GM11168 (cell line): ENCODE measurements at regions not wholly inside any gene's neighbourhood (a gene's known extent, or its start where the extent isn't known, plus 50 kb on each side); places are given as distances from the start of the nearest gene placed in this dataset.

Experiments used
- in situ Hi-C: fragments of 300-500 bp; cut with MboI; formaldehyde crosslinking; loops from one replicate; pipeline ENCODE4 v1.12.0; 2022; ENCODE audit warnings: low sequenced_read_pairs; ENCODE audit not compliant: unreplicated experiment

- in situ Hi-C loops: no loop called here
Measured at GRCh38 chr12:76611533-76611932, 52.0 kb upstream of the OSBPL8 start.

- in situ Hi-C loops: no loop called here
Measured at GRCh38 chr12:76614364-76614763, 54.8 kb upstream of the OSBPL8 start.

GRCh38 chr12:76618031-76618430 lies 58.5 kb upstream of the OSBPL8 start:
- in situ Hi-C loops: no loop called here

DNA sequence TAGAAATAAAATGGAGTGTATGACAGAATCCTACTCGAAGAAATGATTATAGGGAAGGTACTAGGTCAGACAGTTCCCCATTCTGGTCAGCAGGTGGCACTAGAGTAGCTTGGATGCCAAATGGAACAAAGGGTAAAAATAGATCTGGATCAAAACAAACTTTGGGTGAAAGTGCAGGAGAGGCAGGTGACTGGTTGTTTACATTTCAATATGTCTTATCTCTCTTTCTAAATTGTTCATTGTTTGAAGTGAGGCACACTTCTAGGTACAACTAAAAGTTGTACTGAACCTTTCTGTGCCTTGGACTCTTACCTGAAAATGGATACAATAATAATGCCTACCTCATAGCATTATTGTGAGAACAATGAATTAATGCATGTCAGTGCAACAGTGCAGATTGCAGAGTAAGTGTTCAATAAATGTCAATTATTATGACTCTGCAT lies 62.0 kb upstream of the OSBPL8 start:
- in situ Hi-C loops: no loop called here

- in situ Hi-C loops: no loop called here
Measured at GRCh38 chr12:76622351-76622750, 62.8 kb upstream of the OSBPL8 start.

GRCh38 chr12:76622915-76623314 lies 63.3 kb upstream of the OSBPL8 start:
- in situ Hi-C loops: no loop called here

DNA sequence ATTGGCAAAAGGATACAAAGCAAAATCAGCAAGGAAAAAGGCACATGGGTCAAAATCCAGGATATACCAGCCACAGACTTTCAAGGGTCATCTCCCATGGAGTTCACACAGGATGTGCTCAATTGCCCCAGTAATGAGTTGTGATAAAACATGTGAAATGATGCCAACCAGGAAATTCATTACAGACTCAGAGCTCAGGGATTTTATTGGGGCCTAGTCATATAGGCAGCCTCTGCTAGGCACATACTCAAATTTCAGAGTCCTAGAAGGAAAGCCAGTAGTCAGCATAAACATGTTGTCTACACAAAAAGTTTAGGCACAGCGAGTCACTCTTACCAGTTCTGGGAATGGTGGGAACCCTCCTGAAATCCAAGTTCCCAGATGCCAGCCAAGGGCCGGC lies 64.4 kb upstream of the OSBPL8 start:
- in situ Hi-C loops: no loop called here

DNA sequence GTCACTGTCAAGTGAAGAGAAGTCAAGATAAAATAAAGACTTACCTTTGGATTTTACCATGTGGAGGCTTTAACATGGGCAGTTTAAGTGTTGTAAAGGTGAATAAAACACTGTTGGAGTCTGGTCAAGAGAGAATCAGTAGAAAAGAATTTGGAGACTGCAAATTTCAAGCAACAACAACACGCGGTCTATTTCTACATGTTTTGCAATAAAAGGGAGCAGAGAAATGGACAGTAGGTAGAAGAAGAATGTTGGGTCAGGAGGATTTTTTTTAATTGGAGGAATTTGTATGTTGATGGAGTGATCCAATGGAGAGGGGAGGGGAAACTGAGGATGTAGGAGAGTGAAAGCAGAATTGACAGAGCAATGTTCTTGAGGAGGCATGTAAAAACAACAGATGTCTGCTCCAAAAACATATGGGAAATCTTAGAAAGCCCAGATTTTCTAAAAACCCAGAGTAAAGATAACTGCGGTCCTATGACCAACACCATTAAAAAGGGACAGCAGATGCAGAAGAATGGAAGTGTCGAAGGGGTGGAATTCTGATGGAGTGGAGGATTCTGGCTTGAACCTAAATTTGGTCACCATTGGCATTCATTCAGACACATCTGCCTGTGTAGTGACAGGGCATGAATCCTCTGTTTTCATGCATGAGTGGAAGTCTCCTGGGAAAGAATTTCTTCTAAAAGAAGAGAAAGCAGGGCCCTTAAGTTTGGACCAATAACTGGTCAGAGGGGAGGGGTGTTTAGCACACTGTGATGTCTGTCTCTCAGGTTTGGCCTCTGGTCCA lies 68.0 kb upstream of the OSBPL8 start:
- in situ Hi-C loops: loop anchor here (5.0 to 25.0 kb wide), 3 partner anchors 165 to 385 kb away; no protein-coding TSS in a partner anchor

DNA sequence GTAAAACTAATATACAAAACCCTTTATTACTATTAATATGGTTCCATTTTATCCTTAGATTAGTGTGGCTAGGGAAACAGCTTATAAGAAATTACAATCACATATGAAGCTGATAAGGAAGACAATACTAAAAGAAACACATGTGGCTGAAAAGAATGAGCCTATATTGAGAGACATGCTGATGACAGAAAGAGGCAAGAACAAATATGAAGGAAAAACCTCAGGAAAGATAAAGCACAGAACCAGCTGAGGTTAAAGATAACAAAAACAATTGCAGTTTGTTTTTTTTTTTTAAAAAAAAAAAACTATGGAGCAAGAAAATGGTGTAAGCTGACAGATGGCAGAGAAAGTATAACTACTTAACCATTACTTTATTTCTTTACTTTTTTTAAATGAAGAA lies 69.2 kb upstream of the OSBPL8 start:
- in situ Hi-C loops: loop anchor here (5.0 to 25.0 kb wide), 3 partner anchors 164 to 384 kb away; no protein-coding TSS in a partner anchor

- in situ Hi-C loops: loop anchor here (25.0 kb wide), 2 partner anchors 281 to 381 kb away; no protein-coding TSS in a partner anchor
Measured at GRCh38 chr12:76631741-76632140, 72.2 kb upstream of the OSBPL8 start.

- in situ Hi-C loops: loop anchor here (25.0 kb wide), 2 partner anchors 279 to 379 kb away; no protein-coding TSS in a partner anchor
Measured at GRCh38 chr12:76633415-76633814, 73.8 kb upstream of the OSBPL8 start.

DNA sequence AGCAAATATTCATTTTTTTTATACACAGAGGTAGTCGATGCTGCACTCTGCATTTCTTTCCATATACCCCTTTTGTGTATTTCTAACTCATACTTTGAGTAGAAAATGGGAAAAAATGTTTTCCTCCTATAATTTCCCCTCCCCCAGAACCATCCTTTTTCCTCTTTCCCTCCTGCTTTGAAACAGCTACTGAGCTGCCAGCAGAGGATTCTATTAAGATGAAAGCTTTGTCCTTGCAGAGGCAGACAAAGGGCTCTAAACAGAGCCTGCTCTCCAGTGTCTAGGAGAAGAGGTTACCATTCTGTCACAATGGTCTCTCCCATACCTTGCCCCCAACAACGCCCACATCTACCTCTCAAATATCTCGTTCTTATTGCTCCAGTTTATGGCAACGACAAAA lies 74.6 kb upstream of the OSBPL8 start:
- in situ Hi-C loops: loop anchor here (25.0 kb wide), 2 partner anchors 278 to 378 kb away; no protein-coding TSS in a partner anchor

DNA sequence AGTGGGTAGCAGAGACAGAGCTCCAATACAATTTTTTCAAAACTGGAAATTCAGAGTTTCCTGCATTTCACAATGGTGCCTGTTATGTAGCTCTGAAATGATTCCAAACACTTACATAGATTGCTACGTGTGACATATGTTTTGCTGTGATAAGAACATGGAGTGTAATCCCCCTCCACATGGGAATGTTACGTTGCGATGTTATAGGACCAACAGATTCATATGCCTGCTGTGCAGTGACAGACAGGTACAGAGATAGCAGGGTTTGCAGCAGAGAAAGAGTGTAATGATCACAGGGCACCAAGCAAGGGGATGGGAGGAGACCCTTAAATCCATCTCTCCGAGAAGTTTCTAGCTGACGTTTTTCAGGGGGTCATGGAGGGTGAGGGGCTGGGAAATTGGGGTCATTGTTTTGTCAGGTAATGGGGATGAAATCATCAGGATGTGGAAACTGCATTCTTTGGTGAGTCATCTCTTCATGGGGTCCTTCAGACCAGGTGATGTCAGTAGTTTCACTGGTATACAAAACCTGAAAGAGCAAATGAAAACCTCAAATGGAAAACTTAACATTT lies 76.6 kb upstream of the OSBPL8 start:
- in situ Hi-C loops: loop anchor here (25.0 kb wide), 2 partner anchors 276 to 376 kb away; no protein-coding TSS in a partner anchor

DNA sequence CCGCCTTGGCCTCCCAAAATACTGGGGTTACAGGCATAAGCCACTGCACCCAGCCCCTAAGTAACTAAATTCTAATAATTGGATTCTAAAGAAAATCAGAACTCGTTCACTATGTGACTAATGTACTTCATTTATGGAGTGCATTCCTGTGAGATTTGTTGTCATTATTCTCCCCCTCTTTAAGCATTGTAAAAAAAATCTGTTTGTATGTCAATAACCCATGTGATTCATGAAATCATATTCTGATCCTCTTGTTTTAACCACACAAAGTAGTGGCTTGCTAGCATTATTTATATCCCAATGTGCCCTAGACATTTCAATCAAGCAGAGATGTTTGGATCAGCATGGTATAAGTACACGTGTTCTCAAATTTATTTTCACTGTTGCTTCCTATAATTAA lies 78.2 kb upstream of the OSBPL8 start:
- in situ Hi-C loops: loop anchor here (25.0 kb wide), 2 partner anchors 274 to 374 kb away; no protein-coding TSS in a partner anchor

- in situ Hi-C loops: loop anchor here (25.0 kb wide), 2 partner anchors 273 to 373 kb away; no protein-coding TSS in a partner anchor
Measured at GRCh38 chr12:76639646-76640045, 80.1 kb upstream of the OSBPL8 start.

DNA sequence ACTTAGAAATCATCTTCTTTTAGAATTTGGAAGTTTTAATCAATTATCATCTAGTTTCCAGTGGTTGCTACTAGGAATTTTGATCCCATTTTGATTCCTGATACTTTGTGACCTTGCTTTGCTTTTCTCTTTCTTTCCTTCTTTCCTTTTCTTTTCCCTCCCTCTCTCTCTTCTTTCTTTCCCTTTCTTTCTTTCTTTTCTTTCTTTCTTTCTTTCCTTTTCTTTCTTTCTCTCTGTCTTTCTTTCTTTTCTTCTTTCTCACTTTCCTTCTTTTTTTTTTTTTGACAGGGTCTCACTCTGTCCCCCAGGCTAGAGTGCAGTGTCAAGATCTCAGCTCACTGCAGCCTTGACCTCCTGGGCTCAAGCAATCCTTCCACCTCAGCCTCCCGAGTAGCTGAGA lies 81.5 kb upstream of the OSBPL8 start:
- in situ Hi-C loops: loop anchor here (25.0 kb wide), 2 partner anchors 271 to 371 kb away; no protein-coding TSS in a partner anchor

DNA sequence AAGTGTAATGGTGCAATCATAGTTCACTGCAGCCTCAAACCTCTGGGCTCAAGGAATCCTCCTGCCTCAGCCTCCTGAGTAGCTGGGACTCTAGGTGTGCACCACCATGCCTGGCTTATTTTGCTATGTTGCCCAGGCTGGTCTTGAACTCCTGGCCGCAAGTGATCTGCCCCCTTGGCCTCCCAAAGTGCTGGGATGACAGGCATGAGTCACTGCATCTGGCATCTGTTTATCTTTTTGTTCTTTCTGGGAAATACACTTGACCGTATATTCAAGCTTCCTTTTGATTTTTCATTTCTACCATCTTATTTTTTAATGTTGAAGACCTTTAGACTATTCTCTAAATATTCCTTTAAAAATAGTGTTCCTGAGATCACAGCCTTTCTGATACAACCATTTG lies 82.4 kb upstream of the OSBPL8 start:
- in situ Hi-C loops: loop anchor here (25.0 kb wide), 2 partner anchors 270 to 370 kb away; no protein-coding TSS in a partner anchor

GRCh38 chr12:76643438-76643837 lies 83.9 kb upstream of the OSBPL8 start:
- in situ Hi-C loops: loop anchor here (25.0 kb wide), 2 partner anchors 269 to 369 kb away; no protein-coding TSS in a partner anchor

DNA sequence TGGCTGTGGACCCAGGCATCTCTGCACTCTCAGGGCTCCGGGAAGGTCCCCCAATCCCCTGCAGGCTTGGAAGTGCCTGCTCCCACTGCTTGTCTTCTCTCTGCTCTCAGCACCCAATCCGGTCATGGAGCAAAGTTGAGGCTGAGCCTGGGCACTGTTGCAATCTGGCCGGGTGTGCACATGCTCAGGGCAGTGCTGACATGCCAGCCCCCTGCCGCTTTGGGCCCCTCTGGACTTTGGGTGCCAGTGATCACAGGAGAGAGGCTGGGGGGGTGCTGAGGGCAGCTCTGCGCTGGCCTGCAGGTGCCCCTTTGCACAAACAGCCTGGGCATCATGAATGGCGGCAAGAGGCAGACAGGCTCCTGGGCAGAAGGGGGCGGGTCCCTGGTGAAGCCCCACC lies 85.4 kb upstream of the OSBPL8 start:
- in situ Hi-C loops: loop anchor here (25.0 kb wide), 2 partner anchors 267 to 367 kb away; no protein-coding TSS in a partner anchor

GRCh38 chr12:76645934-76646333 lies 86.4 kb upstream of the OSBPL8 start:
- in situ Hi-C loops: loop anchor here (25.0 kb wide), 2 partner anchors 266 to 366 kb away; no protein-coding TSS in a partner anchor

DNA sequence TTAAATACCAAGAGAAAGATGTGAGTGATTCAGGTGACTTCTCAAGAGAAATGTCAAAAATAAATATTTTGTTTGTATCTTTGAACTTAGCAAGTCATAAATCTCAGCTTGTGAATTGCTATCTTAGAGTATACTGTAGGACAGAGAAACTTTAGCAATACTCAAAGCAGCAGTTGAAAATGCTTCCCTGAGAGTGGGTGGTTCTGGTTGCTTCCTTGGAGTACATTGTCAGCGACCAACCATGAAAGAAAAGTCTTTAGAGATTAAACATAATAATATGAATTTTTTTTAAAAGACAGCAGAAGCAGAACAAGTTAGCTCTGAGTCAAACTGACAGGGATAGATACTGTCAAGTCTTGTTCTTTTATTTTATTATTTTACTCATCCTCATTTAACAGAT lies 86.8 kb upstream of the OSBPL8 start:
- in situ Hi-C loops: loop anchor here (25.0 kb wide), 2 partner anchors 266 to 366 kb away; no protein-coding TSS in a partner anchor
